Stimulated activated CD8-positive, alpha-beta memory T cell treated with anti-CD3 and anti-CD28 coated beads, Interleukin-7, amount 100 ng/mL, for 24 hours (primary cell): ENCODE measurements at regions not wholly inside any gene's neighbourhood (a gene's known extent, or its start where the extent isn't known, plus 50 kb on each side); places are given as distances from the start of the nearest gene placed in this dataset.

Experiments used
- DNase-seq: peaks from one replicate; pipeline ENCODE4 v3.0.0-alpha.2; 2020; ENCODE audit warnings: low read depth

DNA sequence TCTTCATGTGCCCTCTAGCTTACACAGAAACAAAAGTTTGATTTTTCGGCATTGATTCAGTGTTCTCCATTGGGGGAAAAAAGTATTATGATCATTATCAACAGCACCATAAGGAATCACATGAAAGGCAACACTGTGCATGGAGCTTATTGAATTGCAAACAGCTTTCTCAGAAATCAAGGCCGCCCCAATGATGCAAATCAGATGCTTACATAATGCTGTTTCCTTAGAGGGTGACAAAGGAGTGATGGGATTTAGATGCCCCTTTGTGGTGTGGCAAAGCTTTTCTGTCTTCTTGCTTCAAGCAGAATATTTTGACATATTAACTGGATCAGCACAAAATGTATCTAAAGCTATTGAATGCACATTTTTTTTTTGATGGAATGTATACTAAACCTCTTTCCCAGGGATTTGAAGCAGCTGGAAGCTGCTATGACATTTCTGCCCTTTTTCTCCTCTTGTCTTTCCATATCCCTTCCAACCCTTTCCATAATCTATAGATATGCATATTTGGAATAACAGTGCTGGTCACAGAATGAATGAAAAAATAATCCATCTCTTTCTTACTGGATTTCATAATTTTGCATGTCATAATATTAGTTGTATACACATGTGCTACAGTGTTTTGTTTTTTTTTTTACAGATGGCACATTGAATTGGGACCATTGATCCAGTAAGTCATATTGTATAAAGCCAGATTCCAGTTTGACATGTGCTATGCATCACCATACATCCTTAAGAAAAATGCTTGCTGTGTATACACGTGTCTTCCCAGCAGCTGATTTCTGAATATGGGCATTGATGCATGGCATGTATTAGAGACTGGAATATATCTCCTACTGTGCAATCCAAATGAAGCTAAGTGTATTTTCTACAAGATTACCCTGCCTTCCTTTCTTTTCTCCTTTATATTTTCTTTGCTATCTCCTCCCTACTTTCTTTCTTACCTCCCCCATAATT, 259.7 kb upstream of the DCN start:
- no peak for DNase-seq

GRCh38 chr12:91441246-91441645, 258.6 kb upstream of the DCN start:
- no peak for DNase-seq

- DNase-seq: no peak
Observed at GRCh38 chr12:91434081-91434480, 251.5 kb upstream of the DCN start.

DNA sequence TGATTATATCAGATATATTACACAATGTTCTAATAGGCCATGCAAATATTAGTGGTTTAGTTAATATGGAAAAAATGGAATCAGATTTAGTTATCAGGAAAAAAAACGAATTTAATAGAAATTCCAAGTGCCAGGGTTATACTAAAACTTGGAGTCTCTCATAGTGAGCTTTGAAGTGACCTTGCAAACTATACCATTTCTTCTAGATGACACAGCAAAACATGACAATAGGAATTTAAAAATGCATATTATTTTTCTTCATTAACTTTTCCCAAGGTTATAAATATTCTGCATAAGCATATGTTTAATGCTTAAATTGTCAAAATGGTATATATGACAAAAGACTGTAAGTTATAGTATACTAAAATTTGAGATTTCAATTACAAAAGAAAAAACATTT, 250.1 kb upstream of the DCN start:
- DNase-seq: no peak

DNA sequence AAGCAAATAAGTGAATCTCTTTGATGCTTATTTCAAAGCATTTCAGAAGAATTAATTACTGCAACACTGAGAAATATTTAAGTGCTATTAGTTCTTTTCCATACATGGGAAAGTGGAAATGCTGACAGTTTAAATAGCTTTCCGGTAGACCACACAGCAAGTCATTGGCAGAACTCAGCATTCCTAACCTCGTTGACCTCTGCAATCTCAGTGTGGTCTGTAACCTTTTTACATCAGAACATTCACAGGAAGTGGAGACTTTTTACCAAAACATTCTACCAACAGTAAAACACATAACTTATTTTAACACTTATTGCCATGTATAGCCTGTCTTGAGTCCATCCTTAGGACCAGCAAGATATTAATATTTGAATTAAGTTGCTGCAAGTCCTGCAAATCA, 249.5 kb upstream of the DCN start:
- DNase-seq: no peak

DNA sequence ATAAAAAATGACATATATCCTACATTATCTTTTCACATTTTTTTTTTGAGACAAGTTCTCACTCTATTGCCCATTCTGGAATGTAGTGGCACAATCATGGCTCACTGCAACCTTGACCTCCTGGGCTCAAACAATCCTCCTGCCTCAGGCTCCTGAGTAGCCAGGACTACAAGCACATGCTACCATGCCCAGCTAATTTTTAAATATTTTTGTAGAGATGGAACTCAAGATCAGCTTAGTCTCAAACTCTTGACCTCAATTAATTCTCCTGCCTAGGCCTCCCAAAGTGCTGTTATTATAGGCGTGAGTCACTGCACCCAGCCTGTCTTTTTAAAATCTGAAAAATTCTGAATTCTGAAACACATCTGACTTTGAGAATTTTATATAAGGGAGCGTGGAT, 241.9 kb upstream of the DCN start:
- no peak for DNase-seq

DNA sequence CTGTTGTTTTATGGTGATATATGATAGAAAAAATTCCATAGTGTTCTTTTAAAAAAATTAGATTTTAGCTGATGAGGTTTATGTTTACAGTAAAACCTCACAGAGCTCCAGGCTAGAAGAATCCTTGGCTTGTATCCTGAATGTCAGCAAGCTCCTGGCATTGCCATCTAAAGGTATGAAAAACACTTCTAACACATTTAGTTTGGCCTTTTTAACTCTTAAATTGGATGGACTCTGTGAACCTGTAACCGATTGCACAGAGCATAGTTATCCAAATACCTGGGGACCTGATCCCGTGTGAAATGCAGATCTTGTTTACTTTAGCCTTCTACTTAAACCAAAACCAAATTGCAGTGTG, 241.1 kb upstream of the DCN start:
- no peak for DNase-seq

GRCh38 chr12:91422811-91423692, 240.4 kb upstream of the DCN start:
- no peak for DNase-seq

DNA sequence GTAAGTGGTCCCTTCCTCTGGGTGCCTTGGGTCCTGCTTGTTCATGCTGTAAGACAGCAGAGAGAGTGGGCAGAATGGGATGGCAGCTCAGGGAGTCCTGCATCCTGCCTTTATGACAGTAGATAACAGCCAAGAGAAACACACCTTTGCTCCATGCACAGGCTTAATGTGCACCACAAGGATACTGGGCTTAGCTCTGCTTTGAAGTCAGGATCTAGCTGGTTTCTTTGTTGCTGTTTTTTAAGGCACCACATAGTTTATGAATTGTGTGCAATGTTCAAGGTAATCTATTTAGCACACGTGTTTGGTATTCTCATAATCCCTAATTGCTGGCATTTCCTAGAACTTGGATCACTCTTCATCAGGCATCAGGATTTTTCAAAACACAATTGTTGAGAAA, 239.5 kb upstream of the DCN start:
- DNase-seq: no peak

- DNase-seq: no peak
Observed at GRCh38 chr12:91419809-91420208, 237.2 kb upstream of the DCN start.

GRCh38 chr12:91418221-91419090, 235.8 kb upstream of the DCN start:
- no peak for DNase-seq

GRCh38 chr12:91417650-91418049, 235.0 kb upstream of the DCN start:
- DNase-seq: no peak

- DNase-seq: no peak
Observed at GRCh38 chr12:91414636-91415035, 232.0 kb upstream of the DCN start.

DNA sequence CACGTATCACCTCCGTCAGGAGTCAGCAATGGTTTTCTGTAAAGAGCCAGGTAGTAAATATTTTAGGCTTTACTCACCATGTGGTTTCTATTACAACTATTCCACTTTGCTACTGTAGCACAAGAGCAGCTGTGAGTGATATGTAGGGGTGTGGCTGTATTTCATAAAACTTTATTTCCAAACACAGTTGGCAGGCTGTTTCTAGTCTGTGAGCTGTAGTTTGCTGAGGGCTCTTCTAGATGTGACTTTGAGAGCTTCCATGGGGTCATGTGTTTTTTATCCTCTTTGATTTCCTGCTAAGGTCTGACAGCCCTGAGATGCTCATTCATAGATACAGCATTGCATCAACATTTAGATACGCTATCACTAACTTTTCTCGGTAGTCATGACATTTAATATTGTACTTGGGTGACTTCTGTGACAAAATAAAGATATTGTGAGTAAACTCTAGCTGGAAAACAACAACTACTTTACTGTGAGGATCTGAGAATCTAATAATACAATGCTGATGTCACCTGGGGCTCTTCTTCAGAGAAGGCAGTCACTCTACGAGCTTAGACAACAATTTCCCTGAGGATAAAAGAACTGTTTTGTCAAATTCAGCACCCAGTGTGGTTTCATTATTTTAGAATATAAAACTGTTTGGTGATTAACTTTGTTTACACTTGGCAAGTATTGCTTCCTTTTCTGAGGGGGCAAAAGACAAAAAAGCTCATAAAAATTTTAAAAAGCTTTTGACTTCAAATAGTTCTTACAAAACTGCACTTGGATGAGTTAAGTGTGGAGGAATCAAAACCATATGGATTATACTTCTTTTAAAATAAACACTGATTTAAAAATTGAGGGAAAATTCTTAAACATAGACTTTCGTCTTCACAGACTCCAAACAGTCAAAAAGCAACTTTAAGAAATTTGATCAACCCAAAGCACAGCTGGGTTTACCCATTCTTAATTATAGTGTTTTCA, 231.2 kb upstream of the DCN start:
- no peak for DNase-seq

DNA sequence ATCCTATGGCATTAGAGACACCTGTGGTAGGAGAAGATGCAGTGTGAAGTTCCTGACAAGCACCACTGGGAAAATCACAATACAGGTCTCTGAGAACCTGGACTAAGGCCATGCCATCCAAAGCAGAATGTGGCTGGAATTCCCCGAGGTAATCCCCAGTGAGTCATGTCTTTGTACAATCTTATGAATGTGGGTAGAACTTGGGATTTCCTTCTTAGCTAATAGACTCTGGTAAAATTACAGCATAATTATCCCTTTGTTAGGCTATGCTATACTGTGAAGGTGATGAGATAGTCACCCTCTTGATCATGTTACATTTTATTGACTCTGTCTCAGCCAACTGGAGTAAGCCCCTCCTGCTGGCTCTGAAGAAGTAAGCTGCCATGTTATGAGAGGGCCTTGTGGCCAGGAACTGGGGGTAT, 224.3 kb upstream of the DCN start:
- DNase-seq: no peak

DNA sequence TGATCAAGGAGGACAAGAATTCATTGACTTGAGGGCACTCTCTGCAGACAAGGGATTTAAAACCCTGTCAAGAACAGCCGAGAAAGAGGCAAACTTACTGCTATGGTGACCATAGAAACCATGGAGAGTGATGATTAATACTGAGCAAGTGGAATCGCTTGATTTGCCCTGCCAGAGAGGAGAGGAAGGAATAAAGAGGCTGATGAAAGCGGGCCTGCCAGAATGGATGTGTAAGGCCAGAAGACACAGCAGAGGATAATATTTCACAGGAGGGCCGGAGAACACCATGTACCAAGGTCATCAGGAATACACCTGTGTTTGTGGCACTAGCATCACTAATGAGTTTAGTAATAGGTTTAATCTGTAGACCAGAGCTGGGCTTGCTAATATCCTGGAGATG, 221.8 kb upstream of the DCN start:
- no peak for DNase-seq

- no peak for DNase-seq
Observed at GRCh38 chr12:91401190-91401589, 218.6 kb upstream of the DCN start.

DNA sequence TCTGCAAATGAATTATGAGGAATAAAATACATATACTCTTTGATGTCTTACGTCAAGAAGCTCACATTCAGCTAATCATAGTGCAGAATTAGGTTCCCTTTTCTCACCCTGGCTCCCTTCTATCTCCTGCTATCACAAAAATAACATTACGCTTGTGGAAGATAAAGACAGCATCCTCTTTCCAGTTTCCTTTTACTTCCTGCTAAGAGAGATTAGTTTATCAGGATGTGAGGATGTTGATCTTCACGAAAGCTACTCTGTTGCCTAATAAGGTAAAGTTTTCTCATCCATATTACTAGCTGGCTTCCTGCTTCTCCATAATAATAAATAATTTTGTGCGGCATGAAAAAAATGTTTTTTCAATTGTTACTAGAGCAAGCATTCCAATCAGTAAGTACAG, 217.7 kb upstream of the DCN start:
- DNase-seq: no peak

GRCh38 chr12:91397866-91398532, 215.4 kb upstream of the DCN start:
- no peak for DNase-seq

GRCh38 chr12:91396293-91396692, 213.7 kb upstream of the DCN start:
- no peak for DNase-seq
